ENCODE measurements at regions not wholly inside any gene's neighbourhood (a gene's known extent, or its start where the extent isn't known, plus 50 kb on each side); places are given as distances from the start of the nearest gene placed in this dataset.

- no peaks in the 10 kb centered on the region for H3K9me3 ChIP-seq
- H3K27me3 ChIP-seq = no peaks in the 10 kb centered on the region
- TF ChIP-seq CTCF (IDR thresholded peaks at IDR 0.05) = no peak
- no peak for TF ChIP-seq EP300 (IDR thresholded peaks at IDR 0.05)
- TF ChIP-seq POLR2A (IDR thresholded peaks at IDR 0.05) = no peak
- TF ChIP-seq POLR2AphosphoS5 (IDR thresholded peaks at IDR 0.05) = no peak
- peaks cover 0 to 24% (median 9%) of the 10 kb centered on the region in 3 donors for H3K4me1 ChIP-seq
- H3K36me3 ChIP-seq = no peaks in the 10 kb centered on the region
- 73 to 89% methylated on average over 3 to 7 of the region's 19 CpGs for WGBS, 2 donors (ENCODE audit: low coverage in 1 of 2)
- ATAC-seq = no peak
- no peak overlapping the region for H3K4me3 ChIP-seq
- peak overlapping the region in 1 of 4 donors; percentile 55 for H3K27ac ChIP-seq
Measured at GRCh38 chr20:50270569-50270968, 79.9 kb downstream of the CEBPB start.

GRCh38 chr20:50271176-50271575 lies 80.5 kb downstream of the CEBPB start:
- Histone ChIP-seq H3K36me3 (no peaks in the 10 kb centered on the region), H3K4me3 (no peak overlapping the region), H3K27me3 (no peaks in the 10 kb centered on the region), H3K4me1 (peaks cover 0 to 24% (median 9%) of the 10 kb centered on the region in 3 donors), H3K9me3 (no peaks in the 10 kb centered on the region), H3K27ac (peak overlapping the region in 2 of 4 donors; percentile 50 to 55)
- ATAC-seq = no peak
- TF ChIP-seq EP300 (IDR thresholded peaks at IDR 0.05) (no peak), POLR2A (IDR thresholded peaks at IDR 0.05) (no peak)
- WGBS, 2 donors (ENCODE audit: low coverage in 1 of 2) = 70 to 80% methylated on average over 2 of the region's 7 CpGs

- no peak overlapping the region for H3K4me3 ChIP-seq
- TF ChIP-seq CTCF (IDR thresholded peaks at IDR 0.05) (no peak), EP300 (IDR thresholded peaks at IDR 0.05) (no peak), POLR2A (IDR thresholded peaks at IDR 0.05) (no peak), POLR2AphosphoS5 (IDR thresholded peaks at IDR 0.05) (no peak)
- no peaks in the 10 kb centered on the region for H3K36me3 ChIP-seq
- H3K27ac ChIP-seq = peak overlapping the region in 2 of 4 donors; percentile 50 to 55
- WGBS, 2 donors (ENCODE audit: low coverage in 1 of 2) = 85 to 89% methylated on average over 5 of the region's 7 CpGs
- no peak for ATAC-seq
- no peaks in the 10 kb centered on the region for H3K27me3 ChIP-seq
- no peaks in the 10 kb centered on the region for H3K9me3 ChIP-seq
- peaks cover 0 to 21% (median 9%) of the 10 kb centered on the region in 3 donors for H3K4me1 ChIP-seq
Measured at GRCh38 chr20:50271612-50272011, 81.0 kb downstream of the CEBPB start.

GRCh38 chr20:50272030-50272723 lies 81.5 kb downstream of the CEBPB start:
- Histone ChIP-seq H3K4me3 (no peak overlapping the region), H3K4me1 (peaks cover 0 to 15% (median 6%) of the 10 kb centered on the region in 3 donors), H3K27me3 (no peaks in the 10 kb centered on the region), H3K27ac (peak overlapping the region in 2 of 4 donors; percentile 50 to 65), H3K36me3 (no peaks in the 10 kb centered on the region), H3K9me3 (no peaks in the 10 kb centered on the region)
- ATAC-seq = peak; percentile 17
- 83% methylated on average over 1 of the region's 8 CpGs; no CpG with 5 or more reads in 1 of the 2 donors for WGBS, 2 donors (ENCODE audit: low coverage in 1 of 2)
- no peak for TF ChIP-seq POLR2A (IDR thresholded peaks at IDR 0.05)
- no peak for TF ChIP-seq CTCF (IDR thresholded peaks at IDR 0.05)
- no peak for TF ChIP-seq POLR2AphosphoS5 (IDR thresholded peaks at IDR 0.05)
- TF ChIP-seq EP300 (IDR thresholded peaks at IDR 0.05) = no peak

GRCh38 chr20:50272724-50273446 lies 82.3 kb downstream of the CEBPB start:
- Histone ChIP-seq H3K27ac (peak overlapping the region in 2 of 4 donors; percentile 31 to 65), H3K4me1 (peaks cover 0 to 12% (median 0%) of the 10 kb centered on the region in 3 donors), H3K36me3 (no peaks in the 10 kb centered on the region), H3K9me3 (no peaks in the 10 kb centered on the region), H3K27me3 (no peaks in the 10 kb centered on the region), H3K4me3 (no peak overlapping the region)
- 61 to 79% methylated on average over 6 of the region's 6 CpGs for WGBS, 2 donors (ENCODE audit: low coverage in 1 of 2)
- no peak for TF ChIP-seq EP300 (IDR thresholded peaks at IDR 0.05)
- no peak for TF ChIP-seq POLR2A (IDR thresholded peaks at IDR 0.05)
- no peak for TF ChIP-seq CTCF (IDR thresholded peaks at IDR 0.05)
- no peak for ATAC-seq

Measured in gastroesophageal sphincter (tissue), 4 donors.